NB4 (cell line): ENCODE measurements at regions not wholly inside any gene's neighbourhood (a gene's known extent, or its start where the extent isn't known, plus 50 kb on each side); places are given as distances from the start of the nearest gene placed in this dataset.

ENCODE experiments used
- MAX ChIP-seq: IDR thresholded peaks from 2 replicates; pipeline ENCODE4 v1.6.1; 2011; ENCODE audit warnings: low read depth, low read length
- MYC ChIP-seq: IDR thresholded peaks from 2 replicates; pipeline ENCODE4 v1.6.1; 2011; ENCODE audit warnings: low read depth, low read length
- POLR2A ChIP-seq: IDR thresholded peaks from 2 replicates; pipeline ENCODE4 v1.6.1; 2011; ENCODE audit warnings: mild to moderate bottlenecking; ENCODE audit not compliant: insufficient read length; ENCODE audit errors: extremely low read depth
- TF ChIP-seq, protein P1 (sequence below): IDR thresholded peaks from one replicate; pipeline ENCODE4 v1.5.1; 2012; ENCODE audit warnings: low read depth, low read length

GRCh38 chr6:22023937-22024336 lies 272.9 kb downstream of the PRL start:
- TF ChIP-seq, protein P1, sequence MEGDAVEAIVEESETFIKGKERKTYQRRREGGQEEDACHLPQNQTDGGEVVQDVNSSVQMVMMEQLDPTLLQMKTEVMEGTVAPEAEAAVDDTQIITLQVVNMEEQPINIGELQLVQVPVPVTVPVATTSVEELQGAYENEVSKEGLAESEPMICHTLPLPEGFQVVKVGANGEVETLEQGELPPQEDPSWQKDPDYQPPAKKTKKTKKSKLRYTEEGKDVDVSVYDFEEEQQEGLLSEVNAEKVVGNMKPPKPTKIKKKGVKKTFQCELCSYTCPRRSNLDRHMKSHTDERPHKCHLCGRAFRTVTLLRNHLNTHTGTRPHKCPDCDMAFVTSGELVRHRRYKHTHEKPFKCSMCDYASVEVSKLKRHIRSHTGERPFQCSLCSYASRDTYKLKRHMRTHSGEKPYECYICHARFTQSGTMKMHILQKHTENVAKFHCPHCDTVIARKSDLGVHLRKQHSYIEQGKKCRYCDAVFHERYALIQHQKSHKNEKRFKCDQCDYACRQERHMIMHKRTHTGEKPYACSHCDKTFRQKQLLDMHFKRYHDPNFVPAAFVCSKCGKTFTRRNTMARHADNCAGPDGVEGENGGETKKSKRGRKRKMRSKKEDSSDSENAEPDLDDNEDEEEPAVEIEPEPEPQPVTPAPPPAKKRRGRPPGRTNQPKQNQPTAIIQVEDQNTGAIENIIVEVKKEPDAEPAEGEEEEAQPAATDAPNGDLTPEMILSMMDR: no peak
- TF ChIP-seq POLR2A: no peak
- TF ChIP-seq MAX: no peak
- TF ChIP-seq MYC: no peak
